LNCaP clone FGC (cell line): ENCODE measurements at regions not wholly inside any gene's neighbourhood (a gene's known extent, or its start where the extent isn't known, plus 50 kb on each side); places are given as distances from the start of the nearest gene placed in this dataset.

Source experiments
- DNase-seq: peaks from one replicate; pipeline ENCODE4 v3.0.0-alpha.2; 2011; ENCODE audit warnings: low read depth
- H3K4me3 ChIP-seq: 2 replicates; pipeline ENCODE4 v1.5.1; 2011; ENCODE audit warnings: mild to moderate bottlenecking, low read depth, low read length, control low read depth
- TF ChIP-seq, protein P1 (sequence below): IDR thresholded peaks from 2 replicates; pipeline ENCODE4 v1.5.1; 2012; ENCODE audit warnings: mild to moderate bottlenecking; ENCODE audit not compliant: control insufficient read depth, insufficient read depth; ENCODE audit errors: extremely low read depth

DNA sequence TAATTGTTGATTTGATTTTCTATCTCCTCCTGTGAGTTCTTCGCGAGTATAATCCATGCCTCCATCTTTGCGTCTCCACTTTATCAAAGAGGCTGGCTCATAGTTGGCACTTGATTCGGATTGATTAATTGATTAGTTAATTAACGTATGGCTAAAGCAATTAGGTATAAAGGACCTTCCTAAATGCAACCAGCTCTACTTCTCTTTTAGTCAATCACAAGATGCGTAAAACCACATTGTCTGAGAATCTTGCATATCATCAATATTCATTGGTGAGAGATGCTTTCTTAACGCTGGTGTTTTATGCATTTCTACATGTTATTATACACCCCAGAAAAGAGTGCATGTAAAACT is 56.4 kb upstream of the NR2F2 start:
- TF ChIP-seq, protein P1, sequence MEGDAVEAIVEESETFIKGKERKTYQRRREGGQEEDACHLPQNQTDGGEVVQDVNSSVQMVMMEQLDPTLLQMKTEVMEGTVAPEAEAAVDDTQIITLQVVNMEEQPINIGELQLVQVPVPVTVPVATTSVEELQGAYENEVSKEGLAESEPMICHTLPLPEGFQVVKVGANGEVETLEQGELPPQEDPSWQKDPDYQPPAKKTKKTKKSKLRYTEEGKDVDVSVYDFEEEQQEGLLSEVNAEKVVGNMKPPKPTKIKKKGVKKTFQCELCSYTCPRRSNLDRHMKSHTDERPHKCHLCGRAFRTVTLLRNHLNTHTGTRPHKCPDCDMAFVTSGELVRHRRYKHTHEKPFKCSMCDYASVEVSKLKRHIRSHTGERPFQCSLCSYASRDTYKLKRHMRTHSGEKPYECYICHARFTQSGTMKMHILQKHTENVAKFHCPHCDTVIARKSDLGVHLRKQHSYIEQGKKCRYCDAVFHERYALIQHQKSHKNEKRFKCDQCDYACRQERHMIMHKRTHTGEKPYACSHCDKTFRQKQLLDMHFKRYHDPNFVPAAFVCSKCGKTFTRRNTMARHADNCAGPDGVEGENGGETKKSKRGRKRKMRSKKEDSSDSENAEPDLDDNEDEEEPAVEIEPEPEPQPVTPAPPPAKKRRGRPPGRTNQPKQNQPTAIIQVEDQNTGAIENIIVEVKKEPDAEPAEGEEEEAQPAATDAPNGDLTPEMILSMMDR, result no peak
- no peak for DNase-seq
- no peak overlapping the region for H3K4me3 ChIP-seq

DNA sequence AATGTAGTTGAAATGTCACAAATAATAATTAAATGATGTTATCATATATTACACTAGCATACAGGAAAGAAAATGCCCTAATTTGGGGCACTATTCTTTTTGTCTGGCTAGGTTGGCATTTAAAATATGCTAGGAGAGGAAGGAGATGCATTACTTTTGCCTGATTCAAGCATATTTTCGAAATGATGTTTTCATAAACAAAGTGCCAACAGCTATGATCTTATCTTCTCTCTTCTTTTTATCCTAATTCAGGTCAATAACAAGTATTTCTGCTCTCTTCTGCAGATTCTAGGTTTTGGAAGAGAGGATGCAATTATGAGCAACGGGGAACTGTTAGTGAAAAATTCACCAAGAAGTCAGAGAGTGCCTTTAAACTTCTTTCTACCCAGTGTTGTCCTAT is 55.8 kb upstream of the NR2F2 start:
- DNase-seq, result no peak
- TF ChIP-seq, protein P1, result no peak
- H3K4me3 ChIP-seq, result no peak overlapping the region

GRCh38 chr15:96276438-96277210 is 53.9 kb upstream of the NR2F2 start:
- TF ChIP-seq, protein P1, result no peak
- DNase-seq, result no peak
- no peak overlapping the region for H3K4me3 ChIP-seq
